ENCODE measurements at regions not wholly inside any gene's neighbourhood (a gene's known extent, or its start where the extent isn't known, plus 50 kb on each side); places are given as distances from the start of the nearest gene placed in this dataset.

DNA sequence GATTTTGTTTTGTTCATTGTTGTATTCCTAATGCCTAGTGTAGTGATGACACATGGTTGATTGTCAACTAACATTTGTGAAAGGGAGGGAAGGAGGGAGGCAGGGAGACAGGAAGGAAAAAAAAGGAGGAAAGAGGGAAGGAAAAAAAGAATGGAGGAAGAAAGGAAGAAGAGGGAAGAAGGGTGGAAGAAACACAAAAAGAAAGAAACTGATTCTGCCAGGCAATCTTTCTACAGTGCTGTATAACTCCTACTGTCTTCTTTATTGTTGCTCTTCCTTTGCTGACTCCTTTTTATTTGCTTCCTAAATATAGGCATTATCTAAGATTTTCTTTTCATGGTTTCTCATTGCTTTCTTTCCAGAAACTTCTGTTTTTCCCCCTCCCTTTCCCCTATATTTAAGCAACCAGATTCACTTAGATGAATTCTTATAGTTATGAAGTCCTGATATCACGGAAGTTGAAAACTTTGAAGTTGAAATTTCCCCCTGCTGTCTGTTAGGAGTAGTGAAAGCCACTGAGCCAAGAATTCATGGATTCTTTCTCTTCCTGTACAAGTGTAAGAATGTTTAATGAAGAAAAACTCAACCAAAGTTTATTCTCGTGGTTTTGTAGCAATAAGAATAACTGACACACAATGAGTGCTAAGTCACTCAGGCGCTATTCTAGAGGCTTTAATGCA is 305.1 kb upstream of the FSHR start:
- CTCF ChIA-PET, result no interaction called here

More for the DNA sequence above, 305.1 kb upstream of the FSHR start:
- TF ChIP-seq, protein P1, sequence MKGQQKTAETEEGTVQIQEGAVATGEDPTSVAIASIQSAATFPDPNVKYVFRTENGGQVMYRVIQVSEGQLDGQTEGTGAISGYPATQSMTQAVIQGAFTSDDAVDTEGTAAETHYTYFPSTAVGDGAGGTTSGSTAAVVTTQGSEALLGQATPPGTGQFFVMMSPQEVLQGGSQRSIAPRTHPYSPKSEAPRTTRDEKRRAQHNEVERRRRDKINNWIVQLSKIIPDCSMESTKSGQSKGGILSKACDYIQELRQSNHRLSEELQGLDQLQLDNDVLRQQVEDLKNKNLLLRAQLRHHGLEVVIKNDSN (IDR thresholded peaks at IDR 0.05; ENCODE audit: borderline replicate concordance, extremely low read length, insufficient read depth, low read depth, low read length), result no peak
- TF ChIP-seq HCFC1 (IDR thresholded peaks at IDR 0.05; ENCODE audit: low read length) (no peak), STAT3 (IDR thresholded peaks at IDR 0.05; ENCODE audit: low read depth, low read length) (no peak), IKZF1 (conservative IDR thresholded peaks at IDR 0.05) (no peak), MXI1 (IDR thresholded peaks at IDR 0.05; ENCODE audit: low read depth, low read length) (no peak), ZNF384 (IDR thresholded peaks at IDR 0.05; ENCODE audit: borderline replicate concordance, low read depth, low read length) (no peak)
- TF ChIP-seq, protein P2, sequence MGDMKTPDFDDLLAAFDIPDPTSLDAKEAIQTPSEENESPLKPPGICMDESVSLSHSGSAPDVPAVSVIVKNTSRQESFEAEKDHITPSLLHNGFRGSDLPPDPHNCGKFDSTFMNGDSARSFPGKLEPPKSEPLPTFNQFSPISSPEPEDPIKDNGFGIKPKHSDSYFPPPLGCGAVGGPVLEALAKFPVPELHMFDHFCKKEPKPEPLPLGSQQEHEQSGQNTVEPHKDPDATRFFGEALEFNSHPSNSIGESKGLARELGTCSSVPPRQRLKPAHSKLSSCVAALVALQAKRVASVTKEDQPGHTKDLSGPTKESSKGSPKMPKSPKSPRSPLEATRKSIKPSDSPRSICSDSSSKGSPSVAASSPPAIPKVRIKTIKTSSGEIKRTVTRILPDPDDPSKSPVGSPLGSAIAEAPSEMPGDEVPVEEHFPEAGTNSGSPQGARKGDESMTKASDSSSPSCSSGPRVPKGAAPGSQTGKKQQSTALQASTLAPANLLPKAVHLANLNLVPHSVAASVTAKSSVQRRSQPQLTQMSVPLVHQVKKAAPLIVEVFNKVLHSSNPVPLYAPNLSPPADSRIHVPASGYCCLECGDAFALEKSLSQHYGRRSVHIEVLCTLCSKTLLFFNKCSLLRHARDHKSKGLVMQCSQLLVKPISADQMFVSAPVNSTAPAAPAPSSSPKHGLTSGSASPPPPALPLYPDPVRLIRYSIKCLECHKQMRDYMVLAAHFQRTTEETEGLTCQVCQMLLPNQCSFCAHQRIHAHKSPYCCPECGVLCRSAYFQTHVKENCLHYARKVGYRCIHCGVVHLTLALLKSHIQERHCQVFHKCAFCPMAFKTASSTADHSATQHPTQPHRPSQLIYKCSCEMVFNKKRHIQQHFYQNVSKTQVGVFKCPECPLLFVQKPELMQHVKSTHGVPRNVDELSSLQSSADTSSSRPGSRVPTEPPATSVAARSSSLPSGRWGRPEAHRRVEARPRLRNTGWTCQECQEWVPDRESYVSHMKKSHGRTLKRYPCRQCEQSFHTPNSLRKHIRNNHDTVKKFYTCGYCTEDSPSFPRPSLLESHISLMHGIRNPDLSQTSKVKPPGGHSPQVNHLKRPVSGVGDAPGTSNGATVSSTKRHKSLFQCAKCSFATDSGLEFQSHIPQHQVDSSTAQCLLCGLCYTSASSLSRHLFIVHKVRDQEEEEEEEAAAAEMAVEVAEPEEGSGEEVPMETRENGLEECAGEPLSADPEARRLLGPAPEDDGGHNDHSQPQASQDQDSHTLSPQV (IDR thresholded peaks at IDR 0.05), result no peak
- H3K9me3 ChIP-seq (replicated peaks; ENCODE audit: control insufficient read depth, insufficient read depth, low read length), result no peaks in the 10 kb centered on the region
- H3K27ac ChIP-seq (ENCODE audit: control insufficient read depth, insufficient read depth), result no peak overlapping the region
- no peak overlapping the region for H3K4me2 ChIP-seq (ENCODE audit: control insufficient read depth, insufficient read depth)
- POLR2A ChIA-PET, result no interaction called here
- in situ Hi-C loops (cut with MboI) (no loop called here), intact Hi-C loops (cut with micrococcal nuclease; ENCODE audit: unreplicated experiment) (no loop called here)
- H3K4me3 ChIP-seq, result no peak overlapping the region
- no peaks in the 10 kb centered on the region for H3K4me1 ChIP-seq (ENCODE audit: control insufficient read depth, insufficient read depth, low read length)
- H4K20me1 ChIP-seq (ENCODE audit: control insufficient read depth, insufficient read depth), result no peaks in the 10 kb centered on the region
- H3K9ac ChIP-seq (ENCODE audit: control insufficient read depth, insufficient read depth, low read length), result no peak overlapping the region
- H3K36me3 ChIP-seq (ENCODE audit: control insufficient read depth in 2 of 2, insufficient read depth in 2 of 2, low read length in 1 of 2), result no peaks in the 10 kb centered on the region
- H3K79me2 ChIP-seq (ENCODE audit: control insufficient read depth, insufficient read depth, low read length), result no peaks in the 10 kb centered on the region
- BruUV-seq (replicated peaks), result no TSS peak
- no peak overlapping the region for H2AFZ ChIP-seq (ENCODE audit: control insufficient read depth, low read depth, low read length)
- SMC1A ChIA-PET (ENCODE audit: uncharacterized antibody, unreplicated experiment), result no interaction called here
- ATAC-seq (no peak), FAIRE-seq (no peak), DNase-seq (ENCODE audit: low read depth, low spot score) (no peak)
- RAD21 ChIA-PET (ENCODE audit: unreplicated experiment), result no interaction called here
- WGBS (ENCODE audit: insufficient coverage, insufficient replicate concordance, low lambda C conversion rate, missing lambda C conversion rate), result 29% methylated on average over 3 of the region's 3 CpGs
- no peaks in the 10 kb centered on the region for H3K27me3 ChIP-seq (replicated peaks in 1 of 2; ENCODE audit: control insufficient read depth in 2 of 2, insufficient read depth in 2 of 2, low read length in 1 of 2)
